IMR-90 (cell line): ENCODE measurements at regions not wholly inside any gene's neighbourhood (a gene's known extent, or its start where the extent isn't known, plus 50 kb on each side); places are given as distances from the start of the nearest gene placed in this dataset.

Experiments
- ATAC-seq: fragments of 200-7000 bp; cut with Tn5 transposase; 2 replicates; pipeline ENCODE4 v1.9.1; 2020; ENCODE audit warnings: low read depth, mild to moderate bottlenecking, moderate library complexity
- BruUV-seq: library from RNA; stranded (reverse); fragments of 400-500 nt; replicated peaks from 2 replicates; lab custom pipeline; 2021; lab: Mats Ljungman, UMichigan
- CTCF ChIA-PET: fragments of 300-600 bp; formaldehyde crosslinking; extraction: SDS; loops from one replicate; lab custom pipeline; 2021; ENCODE audit warnings: antibody characterized with exemption; lab: Yijun Ruan, JAX
- POLR2A ChIA-PET: fragments of 300-600 bp; sonication (Branson Sonifier 250); formaldehyde crosslinking; loops from one replicate; lab custom pipeline; 2022; ENCODE audit warnings: antibody characterized with exemption; ENCODE audit not compliant: unreplicated experiment; lab: Charles Lee
- DNase-seq: peaks from one replicate; pipeline ENCODE4 v3.0.0; 2013
- H2AFZ ChIP-seq: replicated peaks from 2 replicates; pipeline ENCODE3; 2013; ENCODE audit warnings: low read length, mild to moderate bottlenecking; ENCODE audit not compliant: poor library complexity
- H2AK5ac ChIP-seq: 2 replicates; pipeline ENCODE4 v1.6.1; 2013; ENCODE audit warnings: low read depth, low read length, inconsistent platforms
- H2AK9ac ChIP-seq: replicated peaks from 2 replicates; pipeline ENCODE3; 2013; ENCODE audit warnings: mild to moderate bottlenecking, low read depth, low read length, moderate library complexity; ENCODE audit not compliant: poor library complexity
- H2BK120ac ChIP-seq: 2 replicates; pipeline ENCODE4 v1.6.1; 2013; ENCODE audit warnings: low read depth, low read length, inconsistent platforms
- H2BK15ac ChIP-seq: 3 replicates; pipeline ENCODE4 v1.6.1; 2013; ENCODE audit warnings: low read depth, low read length, inconsistent platforms
- H2BK20ac ChIP-seq: 2 replicates; pipeline ENCODE4 v1.6.1; 2013; ENCODE audit warnings: low read depth, mild to moderate bottlenecking, inconsistent platforms, low read length, moderate library complexity
- H2BK5ac ChIP-seq: 2 replicates; pipeline ENCODE4 v1.6.1; 2013; ENCODE audit warnings: mild to moderate bottlenecking, low read depth, low read length, inconsistent platforms; ENCODE audit not compliant: poor library complexity, severe bottlenecking
- H3K14ac ChIP-seq: replicated peaks from 2 replicates; pipeline ENCODE4 v1.6.1; 2013; ENCODE audit warnings: low read depth, low read length, inconsistent platforms
- H3K18ac ChIP-seq: 2 replicates; pipeline ENCODE4 v1.6.1; 2013; ENCODE audit warnings: low read depth, low read length, control low read depth
- H3K23ac ChIP-seq: 2 replicates; pipeline ENCODE4 v1.6.1; 2013; ENCODE audit warnings: low read depth, low read length, inconsistent platforms
- H3K27ac ChIP-seq: 2 replicates; pipeline ENCODE4 v1.5.1; 2013; ENCODE audit warnings: mild to moderate bottlenecking, control low read depth, low read length; ENCODE audit not compliant: insufficient read depth
- H3K27me3 ChIP-seq: 2 replicates; pipeline ENCODE4 v1.6.1; 2013; ENCODE audit warnings: low read length; ENCODE audit not compliant: control insufficient read depth, insufficient read depth
- H3K36me3 ChIP-seq: 2 replicates; pipeline ENCODE4 v1.6.1; 2013; ENCODE audit warnings: low read length, mixed read lengths; ENCODE audit not compliant: control insufficient read depth, insufficient read depth
- H3K4ac ChIP-seq: 2 replicates; pipeline ENCODE4 v1.6.1; 2013; ENCODE audit warnings: low read depth, low read length, inconsistent platforms
- H3K4me1 ChIP-seq: 2 replicates; pipeline ENCODE4 v1.6.1; 2013; ENCODE audit warnings: low read length, mixed read lengths; ENCODE audit not compliant: control insufficient read depth, insufficient read depth
- H3K4me2 ChIP-seq: 2 replicates; pipeline ENCODE4 v1.6.1; 2013; ENCODE audit warnings: low read depth, mild to moderate bottlenecking, control low read depth, low read length, moderate library complexity
- H3K4me3 ChIP-seq: 2 replicates; pipeline ENCODE4 v1.5.1; 2013; ENCODE audit warnings: low read depth, mild to moderate bottlenecking, control low read depth, low read length, moderate library complexity; ENCODE audit not compliant: insufficient read depth
- H3K56ac ChIP-seq: 2 replicates; pipeline ENCODE4 v1.6.1; 2013; ENCODE audit warnings: low read length, inconsistent platforms; ENCODE audit not compliant: insufficient read depth; ENCODE audit errors: extremely low read depth
- H3K79me1 ChIP-seq, 2 experiments: 2 replicates each; pipeline ENCODE4 v1.6.1; 2013; ENCODE audit warnings: low read length in 2 of 2, inconsistent platforms in 1 of 2, low read depth in 1 of 2
- H3K9ac ChIP-seq: 2 replicates; pipeline ENCODE4 v1.6.1; 2013; ENCODE audit warnings: low read depth, low read length, control low read depth
- H3K9me1 ChIP-seq: 2 replicates; pipeline ENCODE4 v1.6.1; 2013; ENCODE audit warnings: low read length, inconsistent platforms; ENCODE audit not compliant: insufficient read depth
- H3K9me3 ChIP-seq: 2 replicates; pipeline ENCODE4 v1.6.1; 2013; ENCODE audit warnings: low read length; ENCODE audit not compliant: control insufficient read depth, insufficient read depth
- H4K20me1 ChIP-seq: 2 replicates; pipeline ENCODE4 v1.6.1; 2013; ENCODE audit warnings: low read length, inconsistent platforms; ENCODE audit not compliant: insufficient read depth
- H4K5ac ChIP-seq: 2 replicates; pipeline ENCODE4 v1.6.1; 2013; ENCODE audit warnings: mild to moderate bottlenecking, low read depth, low read length, control low read depth
- H4K8ac ChIP-seq, 2 experiments: 2 replicates each; pipeline ENCODE4 v1.6.1; 2013; ENCODE audit warnings: low read depth in 2 of 2, low read length in 2 of 2, control low read depth in 1 of 2, inconsistent platforms in 1 of 2
- H4K91ac ChIP-seq: 2 replicates; pipeline ENCODE4 v1.6.1; 2013; ENCODE audit warnings: low read depth, low read length, inconsistent platforms; ENCODE audit not compliant: insufficient read depth
- CHD1 ChIP-seq: IDR thresholded peaks from 2 replicates; pipeline ENCODE4 v1.6.1; 2012; ENCODE audit warnings: low read depth, low read length, improper control_type of control experiment
- WGBS, 2 experiments: methylation state at CpG; one replicate each; pipeline versions ENCODE4 v1.1.5 to v1.1.7; 2013; ENCODE audit warnings: missing lambda C conversion rate in 2 of 2; ENCODE audit not compliant: insufficient read length in 1 of 2; ENCODE audit errors: extremely low coverage in 2 of 2; 5-methylcytosine and 5-hydroxymethylcytosine counted together
- dilution Hi-C: fragments of 300-500 bp; cut with HindIII; formaldehyde crosslinking; loops from one replicate; pipeline ENCODE4 v1.14.3; 2018; ENCODE audit warnings: low sequenced_read_pairs; ENCODE audit not compliant: unreplicated experiment
- in situ Hi-C: fragments of 300-500 bp; cut with MboI; formaldehyde crosslinking; loops from 3 replicates; pipeline ENCODE4 v1.14.3; 2019; ENCODE audit warnings: low sequenced_read_pairs, inconsistent platforms, mixed read lengths
- intact Hi-C: fragments of 100-400 bp; cut with micrococcal nuclease; formaldehyde crosslinking; loops from 2 replicates; pipeline ENCODE4 v1.10.0; 2022
- TF ChIP-seq, protein P1 (sequence below): fragments of 150-350 bp; IDR thresholded peaks from 2 replicates; pipeline ENCODE4 v1.6.1; 2017; ENCODE audit warnings: mild to moderate bottlenecking, antibody characterized with exemption, low read length, low read depth
- TF ChIP-seq, protein P2 (sequence below): fragments of 150-350 bp; IDR thresholded peaks from 2 replicates; pipeline ENCODE4 v1.6.1; 2016; ENCODE audit warnings: low read depth, mild to moderate bottlenecking, low read length, moderate library complexity, borderline replicate concordance

DNA sequence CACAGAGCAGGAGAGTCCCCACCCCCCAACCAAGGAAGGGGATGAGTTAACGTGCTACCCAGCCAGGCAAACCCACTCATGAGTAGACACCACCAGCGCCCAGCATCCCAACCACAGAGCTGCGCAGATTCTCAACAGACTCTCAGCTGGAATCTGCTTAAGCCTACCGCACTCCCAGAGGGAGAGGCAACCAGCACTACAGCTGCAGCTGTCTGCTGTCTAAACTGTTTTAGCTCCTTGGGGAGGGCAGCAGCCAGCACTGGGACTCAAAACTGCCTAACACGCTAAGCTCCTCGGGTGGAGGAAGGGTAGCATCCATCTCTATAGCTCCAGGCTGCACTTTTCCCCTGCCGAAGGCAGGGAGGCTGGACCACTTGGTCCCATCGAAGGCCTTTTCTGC, 539.8 kb downstream of the EPHA7 start:
- no peak overlapping the region for H3K9ac ChIP-seq
- in situ Hi-C loops (no loop called here), dilution Hi-C loops (no loop called here), intact Hi-C loops (no loop called here)
- BruUV-seq: no TSS peak
- no peak overlapping the region for H2AK9ac ChIP-seq
- no peak overlapping the region for H3K18ac ChIP-seq
- POLR2A ChIA-PET: no interaction called here
- H3K14ac ChIP-seq: no peak overlapping the region
- H3K4me2 ChIP-seq: no peak overlapping the region
- H3K27me3 ChIP-seq: no peaks in the 10 kb centered on the region
- H3K27ac ChIP-seq: no peak overlapping the region
- no peak overlapping the region for H2BK20ac ChIP-seq
- no peak overlapping the region for H3K23ac ChIP-seq
- DNase-seq (no peak), ATAC-seq (no peak)
- no peak overlapping the region for H3K4ac ChIP-seq
- CTCF ChIA-PET: no interaction called here
- no peak overlapping the region for H2BK120ac ChIP-seq
- H4K20me1 ChIP-seq: no peaks in the 10 kb centered on the region
- H3K56ac ChIP-seq: no peak overlapping the region
- TF ChIP-seq, protein P1, sequence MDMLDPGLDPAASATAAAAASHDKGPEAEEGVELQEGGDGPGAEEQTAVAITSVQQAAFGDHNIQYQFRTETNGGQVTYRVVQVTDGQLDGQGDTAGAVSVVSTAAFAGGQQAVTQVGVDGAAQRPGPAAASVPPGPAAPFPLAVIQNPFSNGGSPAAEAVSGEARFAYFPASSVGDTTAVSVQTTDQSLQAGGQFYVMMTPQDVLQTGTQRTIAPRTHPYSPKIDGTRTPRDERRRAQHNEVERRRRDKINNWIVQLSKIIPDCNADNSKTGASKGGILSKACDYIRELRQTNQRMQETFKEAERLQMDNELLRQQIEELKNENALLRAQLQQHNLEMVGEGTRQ: no peak
- no peak for TF ChIP-seq CHD1
- TF ChIP-seq, protein P2, sequence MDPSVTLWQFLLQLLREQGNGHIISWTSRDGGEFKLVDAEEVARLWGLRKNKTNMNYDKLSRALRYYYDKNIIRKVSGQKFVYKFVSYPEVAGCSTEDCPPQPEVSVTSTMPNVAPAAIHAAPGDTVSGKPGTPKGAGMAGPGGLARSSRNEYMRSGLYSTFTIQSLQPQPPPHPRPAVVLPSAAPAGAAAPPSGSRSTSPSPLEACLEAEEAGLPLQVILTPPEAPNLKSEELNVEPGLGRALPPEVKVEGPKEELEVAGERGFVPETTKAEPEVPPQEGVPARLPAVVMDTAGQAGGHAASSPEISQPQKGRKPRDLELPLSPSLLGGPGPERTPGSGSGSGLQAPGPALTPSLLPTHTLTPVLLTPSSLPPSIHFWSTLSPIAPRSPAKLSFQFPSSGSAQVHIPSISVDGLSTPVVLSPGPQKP: no peak
- no peak overlapping the region for H4K91ac ChIP-seq
- no peak overlapping the region for H2AK5ac ChIP-seq
- peaks cover 8% of the 10 kb centered on the region for H3K9me3 ChIP-seq
- H2BK5ac ChIP-seq: no peak overlapping the region
- 40% methylated on average over 1 of the region's 8 CpGs; no CpG with 5 or more reads in 1 of the 2 experiments for WGBS, 2 experiments
- no peak overlapping the region for H4K8ac ChIP-seq
- no peak overlapping the region for H2AFZ ChIP-seq
- no peaks in the 10 kb centered on the region for H3K9me1 ChIP-seq
- H3K4me3 ChIP-seq: no peak overlapping the region
- H3K4me1 ChIP-seq: no peaks in the 10 kb centered on the region
- H2BK15ac ChIP-seq: no peak overlapping the region
- no peak overlapping the region for H4K5ac ChIP-seq
- H3K79me1 ChIP-seq: no peaks in the 10 kb centered on the region
- no peaks in the 10 kb centered on the region for H3K36me3 ChIP-seq
